ENCODE measurements at regions not wholly inside any gene's neighbourhood (a gene's known extent, or its start where the extent isn't known, plus 50 kb on each side); places are given as distances from the start of the nearest gene placed in this dataset.
"Not testable (repeated sequence)": the region's sequence is repeated elsewhere in the genome, so short reads cannot be mapped to it uniquely, and the experiment has no call there.

DNA sequence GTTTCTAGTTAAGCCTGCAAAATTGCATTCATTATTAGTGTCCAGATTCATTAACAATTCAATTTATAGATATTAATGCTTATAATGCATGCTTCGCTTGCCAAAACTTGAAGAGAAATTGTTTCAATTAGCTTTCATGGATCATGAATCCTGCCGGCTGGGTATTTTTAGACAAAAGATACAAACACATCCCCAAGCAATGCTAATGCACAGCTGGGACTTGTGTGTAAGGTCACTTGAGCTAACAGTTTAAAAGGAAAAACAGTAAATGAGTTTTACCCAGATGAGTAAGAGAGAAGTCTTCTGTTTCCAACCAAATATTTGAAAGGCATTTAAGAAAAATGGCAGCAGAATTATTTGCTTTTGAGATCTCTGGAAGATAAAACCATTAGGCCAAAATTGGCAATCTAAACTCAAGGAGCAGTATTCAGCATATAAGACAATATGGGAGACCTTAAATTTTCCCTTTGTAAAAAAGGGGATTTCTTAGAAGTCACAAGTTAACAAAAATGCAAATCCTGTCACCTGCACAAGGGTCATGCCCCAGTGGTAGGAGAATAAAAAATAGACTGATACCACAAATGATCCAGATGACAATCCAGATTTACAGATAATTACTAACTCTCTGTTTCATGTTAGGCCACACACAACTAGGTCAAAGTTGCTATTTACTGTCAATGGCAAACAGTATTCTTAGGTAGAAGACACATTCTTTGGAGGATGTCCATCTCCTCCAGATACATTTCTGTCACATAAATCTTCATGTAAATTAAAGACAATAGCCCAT, 418.4 kb upstream of the PMFBP1 start:
- H3K27ac ChIP-seq = no peak overlapping the region
- no peaks in the 10 kb centered on the region for H3K27me3 ChIP-seq (replicated peaks)
- TF ChIP-seq, protein P1, sequence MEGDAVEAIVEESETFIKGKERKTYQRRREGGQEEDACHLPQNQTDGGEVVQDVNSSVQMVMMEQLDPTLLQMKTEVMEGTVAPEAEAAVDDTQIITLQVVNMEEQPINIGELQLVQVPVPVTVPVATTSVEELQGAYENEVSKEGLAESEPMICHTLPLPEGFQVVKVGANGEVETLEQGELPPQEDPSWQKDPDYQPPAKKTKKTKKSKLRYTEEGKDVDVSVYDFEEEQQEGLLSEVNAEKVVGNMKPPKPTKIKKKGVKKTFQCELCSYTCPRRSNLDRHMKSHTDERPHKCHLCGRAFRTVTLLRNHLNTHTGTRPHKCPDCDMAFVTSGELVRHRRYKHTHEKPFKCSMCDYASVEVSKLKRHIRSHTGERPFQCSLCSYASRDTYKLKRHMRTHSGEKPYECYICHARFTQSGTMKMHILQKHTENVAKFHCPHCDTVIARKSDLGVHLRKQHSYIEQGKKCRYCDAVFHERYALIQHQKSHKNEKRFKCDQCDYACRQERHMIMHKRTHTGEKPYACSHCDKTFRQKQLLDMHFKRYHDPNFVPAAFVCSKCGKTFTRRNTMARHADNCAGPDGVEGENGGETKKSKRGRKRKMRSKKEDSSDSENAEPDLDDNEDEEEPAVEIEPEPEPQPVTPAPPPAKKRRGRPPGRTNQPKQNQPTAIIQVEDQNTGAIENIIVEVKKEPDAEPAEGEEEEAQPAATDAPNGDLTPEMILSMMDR (IDR thresholded peaks at IDR 0.05; ENCODE audit: low read depth, low read length, missing control alignments) = no peak
- H3K4me3 ChIP-seq (ENCODE audit: low read depth, low read length) = no peak overlapping the region
- in situ Hi-C loops (cut with HindIII; ENCODE audit: low pct_ligation_motif_present, low sequenced_read_pairs) = no loop called here
- DNase-seq = no peak
- H3K36me3 ChIP-seq (replicated peaks) = no peaks in the 10 kb centered on the region

- TF ChIP-seq, protein P1 (IDR thresholded peaks at IDR 0.05; ENCODE audit: low read depth, low read length, missing control alignments) = no peak
- Histone ChIP-seq H3K36me3 (replicated peaks) (no peaks in the 10 kb centered on the region), H3K27ac (no peak overlapping the region), H3K27me3 (replicated peaks) (no peaks in the 10 kb centered on the region), H3K4me3 (ENCODE audit: low read depth, low read length) (no peak overlapping the region)
- DNase-seq = no peak
- in situ Hi-C loops (cut with HindIII; ENCODE audit: low pct_ligation_motif_present, low sequenced_read_pairs) = no loop called here
These were observed 416.6 kb upstream of the PMFBP1 start for GRCh38 chr16:72588551-72588950.

- H3K36me3 ChIP-seq (replicated peaks); H3K27me3 ChIP-seq (replicated peaks); DNase-seq; H3K4me3 ChIP-seq (ENCODE audit: low read depth, low read length); H3K27ac ChIP-seq; in situ Hi-C loops (cut with HindIII; ENCODE audit: low pct_ligation_motif_present, low sequenced_read_pairs): not testable (repeated sequence)
These were observed 406.1 kb upstream of the PMFBP1 start for GRCh38 chr16:72578061-72578460.

DNA sequence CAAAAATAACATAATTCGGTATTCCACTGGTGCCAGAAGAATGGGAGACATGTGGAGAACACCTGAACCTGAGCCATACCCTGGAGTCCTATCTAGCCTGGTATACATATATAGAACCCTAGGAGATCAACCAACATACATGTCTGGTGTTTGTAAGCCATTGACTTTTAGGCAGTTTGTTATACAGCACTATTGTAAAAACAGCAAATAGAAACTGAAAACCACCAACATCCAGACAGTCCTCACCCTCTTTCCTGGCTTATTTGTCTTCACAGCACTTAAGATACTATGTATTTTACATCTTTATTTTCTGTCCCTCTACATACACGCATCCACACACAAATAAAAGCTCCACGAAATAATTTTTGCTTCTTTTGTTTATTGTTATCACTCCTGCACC, 404.2 kb upstream of the PMFBP1 start:
- Histone ChIP-seq H3K4me3 (ENCODE audit: low read depth, low read length) (no peak overlapping the region), H3K36me3 (replicated peaks) (no peaks in the 10 kb centered on the region), H3K27ac (no peak overlapping the region), H3K27me3 (replicated peaks) (no peaks in the 10 kb centered on the region)
- TF ChIP-seq, protein P1 (IDR thresholded peaks at IDR 0.05; ENCODE audit: low read depth, low read length, missing control alignments) = no peak
- no peak for DNase-seq
- in situ Hi-C loops (cut with HindIII; ENCODE audit: low pct_ligation_motif_present, low sequenced_read_pairs) = no loop called here

DNA sequence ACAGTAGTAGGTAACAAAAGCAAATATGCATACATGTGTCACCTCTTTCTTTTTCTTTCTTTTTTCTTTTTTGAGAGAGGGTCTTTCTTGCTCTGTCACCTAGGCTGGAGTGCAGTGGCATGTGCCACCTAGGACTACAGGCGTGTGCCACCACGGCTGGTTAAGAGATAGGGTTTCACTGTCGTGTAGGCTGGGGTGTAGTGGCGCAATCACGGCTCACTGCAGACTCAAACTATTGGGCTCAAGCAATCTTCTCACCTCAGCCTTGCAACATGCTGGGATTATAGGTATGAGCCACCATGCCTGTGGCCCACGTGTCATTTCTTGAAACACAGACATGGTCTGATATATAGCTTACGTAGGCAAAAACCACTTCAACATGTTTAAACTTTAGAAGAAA, 397.7 kb upstream of the PMFBP1 start:
- no peak for DNase-seq
- in situ Hi-C loops (cut with HindIII; ENCODE audit: low pct_ligation_motif_present, low sequenced_read_pairs) = no loop called here
- TF ChIP-seq, protein P1 (IDR thresholded peaks at IDR 0.05; ENCODE audit: low read depth, low read length, missing control alignments) = no peak
- no peaks in the 10 kb centered on the region for H3K27me3 ChIP-seq (replicated peaks)
- H3K36me3 ChIP-seq (replicated peaks) = no peaks in the 10 kb centered on the region
- no peak overlapping the region for H3K27ac ChIP-seq
- no peak overlapping the region for H3K4me3 ChIP-seq (ENCODE audit: low read depth, low read length)

- TF ChIP-seq, protein P1 (IDR thresholded peaks at IDR 0.05; ENCODE audit: low read depth, low read length, missing control alignments) = no peak
- H3K4me3 ChIP-seq (ENCODE audit: low read depth, low read length) = no peak overlapping the region
- in situ Hi-C loops (cut with HindIII; ENCODE audit: low pct_ligation_motif_present, low sequenced_read_pairs) = no loop called here
- no peak for DNase-seq
- H3K27me3 ChIP-seq (replicated peaks) = no peaks in the 10 kb centered on the region
- H3K27ac ChIP-seq = no peak overlapping the region
- H3K36me3 ChIP-seq (replicated peaks) = no peaks in the 10 kb centered on the region
These were observed 396.5 kb upstream of the PMFBP1 start for GRCh38 chr16:72568502-72568901.
